H9 (cell line): ENCODE measurements at regions not wholly inside any gene's neighbourhood (a gene's known extent, or its start where the extent isn't known, plus 50 kb on each side); places are given as distances from the start of the nearest gene placed in this dataset.

Source experiments
- DNase-seq: peaks from one replicate; pipeline ENCODE4 v3.0.0-alpha.2; 2017
- H2AFZ ChIP-seq: one replicate; pipeline ENCODE4 v1.6.1; 2013; ENCODE audit warnings: mild to moderate bottlenecking, low read length, control low read depth, moderate library complexity
- H2AK5ac ChIP-seq: 2 replicates; pipeline ENCODE4 v1.6.1; 2013; ENCODE audit warnings: low read length, control low read depth, mixed read lengths; ENCODE audit not compliant: insufficient read length
- H2BK120ac ChIP-seq: one replicate; pipeline ENCODE4 v1.6.1; 2013; ENCODE audit warnings: low read depth, mild to moderate bottlenecking, low read length, control low read depth, inconsistent platforms; ENCODE audit not compliant: poor library complexity, severe bottlenecking
- H2BK12ac ChIP-seq: 2 replicates; pipeline ENCODE4 v1.6.1; 2013; ENCODE audit warnings: low read length, control low read depth, mixed read lengths, low read depth; ENCODE audit not compliant: insufficient read length
- H2BK15ac ChIP-seq: 2 replicates; pipeline ENCODE4 v1.6.1; 2013; ENCODE audit warnings: low read depth, low read length, control low read depth
- H2BK20ac ChIP-seq: one replicate; pipeline ENCODE4 v1.6.1; 2013; ENCODE audit warnings: low read depth, mild to moderate bottlenecking, low read length, control low read depth, inconsistent platforms; ENCODE audit not compliant: poor library complexity, severe bottlenecking
- H2BK5ac ChIP-seq: 2 replicates; pipeline ENCODE4 v1.6.1; 2013; ENCODE audit warnings: low read length, control low read depth, mixed read lengths; ENCODE audit not compliant: insufficient read length
- H3K14ac ChIP-seq: 2 replicates; pipeline ENCODE4 v1.6.1; 2013; ENCODE audit warnings: low read length, control low read depth; ENCODE audit not compliant: insufficient read depth
- H3K18ac ChIP-seq: 2 replicates; pipeline ENCODE4 v1.6.1; 2013; ENCODE audit warnings: low read depth, mild to moderate bottlenecking, mixed read lengths, low read length, control low read depth; ENCODE audit not compliant: insufficient read length
- H3K23ac ChIP-seq: 2 replicates; pipeline ENCODE4 v1.6.1; 2013; ENCODE audit warnings: low read length, control low read depth, mixed read lengths, low read depth; ENCODE audit not compliant: insufficient read length
- H3K23me2 ChIP-seq: 2 replicates; pipeline ENCODE4 v1.6.1; 2013; ENCODE audit warnings: low read depth, mild to moderate bottlenecking, mixed read lengths, low read length, control low read depth; ENCODE audit not compliant: insufficient read length, poor library complexity, severe bottlenecking
- H3K27ac ChIP-seq: 2 replicates; pipeline ENCODE4 v1.5.1; 2013; ENCODE audit warnings: low read length, control low read depth, mixed read lengths, low read depth; ENCODE audit not compliant: insufficient read length
- H3K27me3 ChIP-seq: 2 replicates; pipeline ENCODE4 v1.6.1; 2013; ENCODE audit warnings: low read length, control low read depth, inconsistent platforms; ENCODE audit not compliant: insufficient read depth
- H3K4ac ChIP-seq: 2 replicates; pipeline ENCODE4 v1.6.1; 2013; ENCODE audit warnings: low read depth, mild to moderate bottlenecking, control low read depth, inconsistent platforms, low read length, moderate library complexity
- H3K4me1 ChIP-seq: 2 replicates; pipeline ENCODE4 v1.6.1; 2013; ENCODE audit warnings: low read length, control low read depth, inconsistent platforms; ENCODE audit not compliant: insufficient read depth
- H3K4me2 ChIP-seq: 2 replicates; pipeline ENCODE4 v1.6.1; 2013; ENCODE audit warnings: low read length, control low read depth, mixed read lengths; ENCODE audit not compliant: insufficient read length, insufficient read depth
- H3K56ac ChIP-seq: 2 replicates; pipeline ENCODE4 v1.6.1; 2013; ENCODE audit warnings: low read depth, mild to moderate bottlenecking, mixed read lengths, low read length, control low read depth; ENCODE audit not compliant: insufficient read length
- H3K79me1 ChIP-seq: 2 replicates; pipeline ENCODE4 v1.6.1; 2013; ENCODE audit warnings: low read depth, mild to moderate bottlenecking, moderate library complexity, low read length, control low read depth, inconsistent platforms; ENCODE audit not compliant: insufficient read depth, poor library complexity, severe bottlenecking
- H3K79me2 ChIP-seq: 2 replicates; pipeline ENCODE4 v1.6.1; 2013; ENCODE audit warnings: low read length, control low read depth, inconsistent platforms; ENCODE audit not compliant: insufficient read depth
- H3K9ac ChIP-seq: 2 replicates; pipeline ENCODE4 v1.6.1; 2013; ENCODE audit warnings: low read length, control low read depth, mixed read lengths; ENCODE audit not compliant: insufficient read length; ENCODE audit errors: extremely low read depth
- H3K9me3 ChIP-seq: one replicate; pipeline ENCODE4 v1.6.1; 2013; ENCODE audit warnings: low read depth, low read length, inconsistent platforms; ENCODE audit not compliant: control insufficient read depth
- H3T11ph ChIP-seq: one replicate; pipeline ENCODE4 v1.6.1; 2013; ENCODE audit warnings: mild to moderate bottlenecking, low read length, control low read depth, inconsistent platforms
- H4K20me1 ChIP-seq: one replicate; pipeline ENCODE4 v1.6.1; 2013; ENCODE audit not compliant: control insufficient read depth, insufficient read length, insufficient read depth
- H4K5ac ChIP-seq: 2 replicates; pipeline ENCODE4 v1.6.1; 2013; ENCODE audit warnings: low read depth, mild to moderate bottlenecking, mixed read lengths, low read length, control low read depth; ENCODE audit not compliant: insufficient read length
- H4K8ac ChIP-seq: replicated peaks from 2 replicates; pipeline ENCODE4 v1.6.1; 2013; ENCODE audit warnings: low read length, control low read depth, mixed read lengths, low read depth; ENCODE audit not compliant: insufficient read length
- H4K91ac ChIP-seq: 2 replicates; pipeline ENCODE4 v1.6.1; 2013; ENCODE audit warnings: low read depth, mild to moderate bottlenecking, moderate library complexity, mixed read lengths, low read length, control low read depth; ENCODE audit not compliant: insufficient read length
- H3K27ac Mint-ChIP-seq, 3 experiments: 2 replicates in 2 of 3; 3 replicates in 1 of 3; pipeline ENCODE4 v1.8.0; 2020 to 2021; ENCODE audit warnings: mixed read lengths in 3 of 3, mild to moderate bottlenecking in 1 of 3, moderate library complexity in 1 of 3
- H3K27me3 Mint-ChIP-seq: 2 replicates; pipeline ENCODE4 v1.8.0; 2021; ENCODE audit warnings: low read depth, mild to moderate bottlenecking, moderate library complexity, mixed read lengths
- H3K36me3 Mint-ChIP-seq, 3 experiments: 2 replicates in 2 of 3; 3 replicates in 1 of 3; pipeline ENCODE4 v1.8.0; 2020 to 2021; ENCODE audit warnings: low read depth in 3 of 3, mixed read lengths in 3 of 3; ENCODE audit not compliant: insufficient read depth in 1 of 3
- H3K4me1 Mint-ChIP-seq, 2 experiments: 2 replicates each; pipeline ENCODE4 v1.8.0; 2020; ENCODE audit warnings: mixed read lengths in 2 of 2
- H3K4me3 Mint-ChIP-seq, 2 experiments: 2 replicates in 1 of 2; 3 replicates in 1 of 2; pipeline ENCODE4 v1.8.0; 2020 to 2021; ENCODE audit warnings: mild to moderate bottlenecking in 2 of 2, mixed read lengths in 2 of 2, moderate library complexity in 1 of 2
- H3K9me3 Mint-ChIP-seq, 2 experiments: 2 replicates in 1 of 2; 3 replicates in 1 of 2; pipeline ENCODE4 v1.8.0; 2020; ENCODE audit warnings: mild to moderate bottlenecking in 2 of 2, mixed read lengths in 2 of 2, moderate library complexity in 1 of 2
- WGBS: extraction: QIAGEN DNeasy Blood & Tissue Kit; methylation state at CpG from one replicate; pipeline ENCODE4 v1.1.7; 2013; ENCODE audit warnings: missing lambda C conversion rate, low lambda C conversion rate, mixed read lengths; ENCODE audit not compliant: insufficient read length; ENCODE audit errors: extremely low coverage; 5-methylcytosine and 5-hydroxymethylcytosine counted together
- TF ChIP-seq, protein P1 (sequence below): fragments of 200-600 bp; sonication (generic); conservative IDR thresholded peaks from 3 replicates; pipeline ENCODE4 v1.8.0; 2021; ENCODE audit warnings: antibody characterized with exemption, mild to moderate bottlenecking

DNA sequence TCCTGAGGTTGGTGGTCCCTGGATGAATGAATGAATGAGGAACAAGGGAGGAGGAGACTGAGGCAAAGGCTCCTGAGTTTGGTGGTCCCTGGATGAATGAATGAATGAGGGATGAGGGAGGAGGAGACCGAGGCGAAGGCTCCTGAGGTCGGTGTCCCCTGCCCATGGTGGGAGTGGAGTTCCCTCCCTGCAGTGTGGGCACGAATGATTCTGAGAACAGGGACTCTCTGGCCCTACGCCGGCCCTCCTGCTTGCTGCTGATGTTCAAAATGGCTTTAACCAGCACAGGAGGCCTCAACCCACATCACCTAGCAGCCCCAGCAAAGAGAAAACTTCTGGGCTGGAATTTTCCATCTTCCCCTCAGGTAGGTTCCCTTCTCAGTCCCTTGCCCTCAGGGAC is 377.8 kb downstream of the IRX2 start:
- no peak for DNase-seq
- no peak overlapping the region for H2AK5ac ChIP-seq
- H3K18ac ChIP-seq: no peak overlapping the region
- no peaks in the 10 kb centered on the region for H3K9me3 ChIP-seq
- peaks cover 4 to 5% of the 10 kb centered on the region in 2 experiments; a peak in 3 of 4 replicates for H3K4me1 Mint-ChIP-seq
- H3K56ac ChIP-seq: no peak overlapping the region
- no peak overlapping the region for H3K23ac ChIP-seq
- no peak overlapping the region for H3K4ac ChIP-seq
- H4K20me1 ChIP-seq: no peaks in the 10 kb centered on the region
- peaks cover 6% of the 10 kb centered on the region for H3K27me3 Mint-ChIP-seq
- no peak overlapping the region for H3K14ac ChIP-seq
- H2BK120ac ChIP-seq: no peak overlapping the region
- TF ChIP-seq, protein P1, sequence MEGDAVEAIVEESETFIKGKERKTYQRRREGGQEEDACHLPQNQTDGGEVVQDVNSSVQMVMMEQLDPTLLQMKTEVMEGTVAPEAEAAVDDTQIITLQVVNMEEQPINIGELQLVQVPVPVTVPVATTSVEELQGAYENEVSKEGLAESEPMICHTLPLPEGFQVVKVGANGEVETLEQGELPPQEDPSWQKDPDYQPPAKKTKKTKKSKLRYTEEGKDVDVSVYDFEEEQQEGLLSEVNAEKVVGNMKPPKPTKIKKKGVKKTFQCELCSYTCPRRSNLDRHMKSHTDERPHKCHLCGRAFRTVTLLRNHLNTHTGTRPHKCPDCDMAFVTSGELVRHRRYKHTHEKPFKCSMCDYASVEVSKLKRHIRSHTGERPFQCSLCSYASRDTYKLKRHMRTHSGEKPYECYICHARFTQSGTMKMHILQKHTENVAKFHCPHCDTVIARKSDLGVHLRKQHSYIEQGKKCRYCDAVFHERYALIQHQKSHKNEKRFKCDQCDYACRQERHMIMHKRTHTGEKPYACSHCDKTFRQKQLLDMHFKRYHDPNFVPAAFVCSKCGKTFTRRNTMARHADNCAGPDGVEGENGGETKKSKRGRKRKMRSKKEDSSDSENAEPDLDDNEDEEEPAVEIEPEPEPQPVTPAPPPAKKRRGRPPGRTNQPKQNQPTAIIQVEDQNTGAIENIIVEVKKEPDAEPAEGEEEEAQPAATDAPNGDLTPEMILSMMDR: no peak
- no peak overlapping the region for H3K9ac ChIP-seq
- H2AFZ ChIP-seq: no peak overlapping the region
- no peaks in the 10 kb centered on the region for H3K23me2 ChIP-seq
- no peak overlapping the region for H4K91ac ChIP-seq
- H2BK5ac ChIP-seq: no peak overlapping the region
- H4K8ac ChIP-seq: no peak overlapping the region
- no peak overlapping the region for H4K5ac ChIP-seq
- H3K27ac Mint-ChIP-seq: no peak overlapping the region
- no CpG with 5 or more reads among the region's 6 CpGs for WGBS
- no peak overlapping the region for H3K27ac ChIP-seq
- no peak overlapping the region for H3K4me3 Mint-ChIP-seq
- H3K36me3 Mint-ChIP-seq: no peaks in the 10 kb centered on the region; a peak in 1 of 7 replicates
- no peaks in the 10 kb centered on the region for H3K27me3 ChIP-seq
- H3K79me1 ChIP-seq: no peaks in the 10 kb centered on the region
- no peak overlapping the region for H3T11ph ChIP-seq
- no peaks in the 10 kb centered on the region for H3K79me2 ChIP-seq
- H2BK12ac ChIP-seq: no peak overlapping the region
- no peak overlapping the region for H2BK15ac ChIP-seq
- no peaks in the 10 kb centered on the region for H3K4me1 ChIP-seq
- no peak overlapping the region for H2BK20ac ChIP-seq
- no peak overlapping the region for H3K4me2 ChIP-seq
- H3K9me3 Mint-ChIP-seq: peaks cover 3 to 6% of the 10 kb centered on the region in 2 experiments; a peak in 4 of 5 replicates
